Forelimb muscle (tissue), 1 donor: ENCODE measurements at regions not wholly inside any gene's neighbourhood (a gene's known extent, or its start where the extent isn't known, plus 50 kb on each side); places are given as distances from the start of the nearest gene placed in this dataset.
A peak's percentile ranks its signal among the peaks of the same experiment; 100 is the strongest.

ENCODE experiments used
- DNase-seq: peaks from one replicate; pipeline ENCODE4 v3.0.0-alpha.2; 2013; ENCODE audit warnings: low read depth

DNA sequence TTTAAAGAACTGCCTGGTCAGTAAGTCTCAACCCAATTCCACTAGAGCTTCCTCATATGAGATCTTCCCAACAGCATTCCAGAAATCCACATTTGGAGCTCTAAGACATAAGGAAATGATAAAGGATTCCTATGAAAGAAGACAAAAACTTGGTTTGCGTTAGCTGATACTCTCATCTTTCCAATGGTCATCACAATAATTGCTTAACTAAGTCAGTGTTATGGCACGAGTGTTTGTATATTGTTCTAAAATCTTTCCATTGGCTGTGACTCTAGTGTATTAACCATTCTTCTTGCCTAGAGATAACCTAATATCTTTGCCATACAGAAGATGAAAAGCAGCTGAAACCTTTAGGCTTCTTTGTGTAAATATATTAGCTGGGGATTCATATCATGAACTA is 289.0 kb downstream of the SNX13 start:
- no peak for DNase-seq

DNA sequence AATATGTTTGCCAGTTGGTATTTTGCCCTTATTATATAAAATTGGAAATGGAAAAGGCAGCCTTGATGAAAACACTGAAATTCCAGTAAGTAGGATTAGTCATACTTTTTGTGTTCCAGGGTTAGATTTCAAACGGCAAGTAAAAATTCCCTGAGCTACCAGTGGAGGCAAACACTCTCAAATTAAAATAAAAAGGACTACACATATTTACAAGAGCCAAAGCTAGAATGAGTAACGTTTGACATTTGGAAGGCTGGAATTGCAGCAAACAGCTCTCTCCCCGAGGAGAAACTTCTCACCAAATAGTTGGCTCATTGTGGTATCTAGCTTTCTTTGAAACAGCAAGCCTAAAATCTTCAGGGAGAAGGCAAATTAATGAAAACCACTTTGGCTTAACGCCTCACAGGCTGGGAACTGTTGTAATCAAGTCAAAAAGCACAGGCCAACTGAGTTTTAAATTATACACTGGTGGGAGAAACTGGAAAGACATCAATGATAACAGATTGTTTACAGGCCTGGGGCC is 288.4 kb downstream of the SNX13 start:
- peak; percentile 95 for DNase-seq

DNA sequence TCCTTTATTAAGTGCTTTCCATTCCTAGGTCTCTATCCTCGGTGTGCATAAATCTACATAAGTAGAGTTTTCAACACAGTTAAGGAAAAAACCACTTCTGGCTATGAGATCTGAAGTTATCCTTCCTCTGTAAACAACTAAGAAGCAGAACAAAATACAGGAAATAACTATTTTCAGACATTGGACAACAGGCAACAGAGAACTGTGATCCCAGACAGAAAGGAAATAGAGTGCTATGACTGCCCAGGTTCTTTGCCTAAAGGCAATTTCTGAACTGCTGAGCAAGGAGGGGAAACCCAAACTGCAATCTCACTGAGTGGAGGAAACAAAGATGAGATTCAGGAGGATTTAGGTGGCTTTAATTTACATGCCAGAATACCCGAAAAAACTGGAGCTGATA is 285.4 kb downstream of the SNX13 start:
- no peak for DNase-seq

DNA sequence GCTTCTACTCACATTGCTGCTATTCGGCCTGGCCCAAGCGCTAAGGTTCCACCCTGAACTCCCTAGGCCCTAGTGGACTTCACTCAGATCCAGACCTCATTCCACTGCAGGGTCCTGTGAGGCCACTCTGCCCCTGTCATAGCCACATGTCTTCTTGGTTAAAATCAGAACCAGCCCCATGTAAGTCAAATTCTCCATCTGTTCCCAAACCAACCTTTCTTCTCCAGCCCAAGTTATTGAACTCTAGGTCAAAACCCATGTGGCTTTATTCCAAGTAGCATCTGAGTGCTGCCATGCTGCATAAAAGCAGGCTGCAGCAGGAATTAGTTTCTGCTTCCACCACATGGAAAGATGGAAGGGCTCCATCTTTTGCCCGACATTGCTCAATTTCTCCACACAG is 281.2 kb downstream of the SNX13 start:
- DNase-seq = no peak

DNA sequence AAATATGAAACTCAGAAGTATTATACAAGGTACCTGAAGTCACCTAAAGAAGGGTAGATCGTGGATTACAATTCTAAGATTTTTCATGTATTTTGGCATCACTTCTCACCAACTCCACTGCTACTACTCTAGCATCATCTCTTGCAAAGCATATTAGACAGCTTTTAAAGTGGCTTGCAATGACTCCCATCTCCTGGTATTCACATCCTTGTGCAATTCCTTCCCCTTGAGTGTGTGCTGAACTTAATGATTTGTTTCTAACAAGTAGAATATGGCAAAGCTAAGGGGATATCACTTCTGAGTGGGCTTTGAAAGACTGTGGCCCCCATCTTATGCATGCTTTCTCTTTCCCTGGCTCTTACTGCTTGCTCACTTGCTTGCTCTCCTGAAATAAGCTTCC is 280.2 kb downstream of the SNX13 start:
- DNase-seq = no peak

DNA sequence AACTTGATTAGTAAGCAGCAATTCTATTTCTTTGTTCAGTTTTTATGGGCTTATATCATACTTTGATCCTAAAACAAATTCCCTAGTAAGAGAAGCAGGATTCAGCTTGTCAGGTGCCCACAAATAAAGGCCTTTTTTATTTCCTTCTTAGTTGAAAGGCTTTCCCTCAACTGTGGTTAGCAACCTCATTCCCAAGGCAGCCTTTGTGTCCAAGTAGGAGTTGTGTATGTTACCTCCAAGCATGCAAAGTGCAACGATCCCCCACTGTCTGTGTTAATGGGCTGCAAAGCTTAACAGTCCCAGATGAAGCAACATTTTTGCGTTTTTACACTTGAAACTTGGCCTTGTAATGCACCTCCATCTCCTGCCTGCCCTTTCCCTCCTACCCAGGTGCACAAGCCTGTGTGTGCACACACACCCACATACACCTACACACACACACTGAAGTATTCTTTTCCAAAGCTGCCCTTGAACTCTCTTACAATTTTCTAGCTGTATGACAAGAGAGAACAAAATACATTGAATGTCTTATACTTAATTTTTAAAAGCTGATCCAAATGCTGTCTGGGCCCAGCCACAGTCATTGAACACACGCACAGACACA is 278.2 kb downstream of the SNX13 start:
- DNase-seq = no peak

DNA sequence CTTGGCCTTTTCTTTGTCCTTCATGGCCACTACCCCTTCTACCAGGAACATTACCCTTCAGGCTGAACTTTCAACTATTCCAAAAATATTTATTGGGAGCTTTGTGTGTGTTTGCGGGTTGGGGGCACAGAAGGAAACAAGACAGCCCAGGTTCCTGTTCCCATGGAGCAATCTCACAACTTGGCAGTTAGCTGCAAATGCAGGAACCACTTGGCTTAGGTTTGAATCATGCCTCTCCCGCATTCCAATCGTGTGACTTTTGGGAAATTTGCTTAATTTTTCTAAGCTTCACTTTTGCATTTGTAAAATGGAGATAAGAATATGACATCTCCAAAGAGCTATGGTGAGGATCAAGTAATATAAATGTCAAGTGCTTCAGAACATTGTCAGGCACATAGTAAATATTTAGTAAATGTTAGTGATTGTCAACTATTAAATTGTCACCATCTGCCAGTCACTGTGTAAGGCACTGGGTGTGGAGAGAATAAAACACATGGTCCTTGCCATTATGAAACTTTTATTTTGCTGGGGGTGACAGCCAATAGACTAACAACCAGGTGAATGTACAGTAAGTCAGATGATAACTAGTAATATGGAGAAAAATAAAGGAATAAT is 277.1 kb downstream of the SNX13 start:
- DNase-seq = no peak

DNA sequence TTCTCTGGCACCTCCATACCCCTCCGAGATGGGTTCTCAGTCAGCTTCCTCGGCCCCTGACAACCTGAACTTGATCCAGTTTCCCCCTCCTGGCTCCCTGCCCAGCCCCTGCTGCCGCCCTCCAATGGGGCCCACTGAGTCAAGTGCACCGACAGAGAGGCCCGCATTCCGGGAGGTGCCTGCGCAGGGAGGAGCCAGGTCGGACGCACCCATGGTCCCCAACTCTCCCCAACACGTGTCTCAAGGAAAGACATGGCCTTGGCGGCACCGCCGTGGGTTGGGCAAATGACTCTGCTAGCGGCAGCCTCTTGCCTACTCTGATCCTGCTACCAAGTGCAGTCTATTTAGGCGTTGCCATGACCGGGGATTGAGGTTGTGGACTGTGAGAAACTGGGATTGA is 275.3 kb downstream of the SNX13 start:
- no peak for DNase-seq

DNA sequence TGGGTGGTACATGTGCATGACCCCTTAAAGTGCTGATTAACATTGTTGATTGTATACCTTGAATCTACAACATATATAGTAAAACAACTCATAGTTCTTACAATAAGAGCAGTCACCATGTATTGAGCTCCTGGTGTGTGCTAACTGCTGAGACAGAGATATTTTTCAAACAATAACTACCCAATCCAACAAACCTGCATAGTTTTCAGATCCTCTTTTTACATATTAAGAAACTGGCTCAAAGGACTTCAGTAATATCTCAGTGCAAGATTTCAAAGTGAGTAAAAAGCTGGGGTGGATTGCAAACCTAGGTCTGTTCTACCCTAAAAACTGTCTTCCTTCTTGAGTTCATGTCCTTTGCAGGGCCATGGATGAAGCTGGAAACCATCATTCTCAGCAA is 272.2 kb downstream of the SNX13 start:
- DNase-seq = no peak

DNA sequence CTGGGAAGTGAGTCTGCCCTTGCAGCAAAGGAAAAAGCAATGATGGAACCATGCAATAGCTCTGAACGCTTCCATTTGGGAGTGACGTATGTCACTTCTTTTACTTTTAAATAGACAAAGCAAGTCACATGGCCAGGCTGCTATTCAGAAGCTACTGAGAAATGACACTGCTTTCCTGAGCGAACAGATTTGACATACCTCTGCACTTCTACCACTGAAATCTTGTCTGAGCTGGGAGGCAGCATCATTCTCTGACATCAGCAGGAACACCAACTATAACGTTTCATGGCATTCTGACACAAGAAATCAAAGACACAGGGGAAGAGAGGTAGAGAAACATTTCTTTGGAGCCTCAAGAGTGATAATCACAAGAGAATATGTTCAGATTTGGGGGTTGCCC is 271.1 kb downstream of the SNX13 start:
- no peak for DNase-seq

DNA sequence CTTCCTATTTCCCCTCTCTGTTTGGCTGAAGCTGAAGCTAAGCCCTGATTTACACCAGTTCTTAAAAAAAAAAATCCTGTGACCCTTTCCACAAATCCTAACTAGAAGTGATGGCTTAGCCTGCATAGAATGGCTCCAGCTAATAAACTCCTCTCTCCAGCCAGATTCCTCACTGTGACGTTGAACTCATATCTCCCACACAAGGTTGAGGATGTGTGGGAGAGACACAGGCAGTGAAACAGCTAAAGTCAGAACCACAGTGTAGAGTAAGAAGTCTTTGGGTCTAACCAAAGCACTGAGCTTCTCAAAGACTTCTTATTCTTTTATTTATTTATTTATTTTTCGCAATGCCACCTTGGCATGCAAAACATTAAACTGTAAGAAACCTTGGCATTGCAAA is 268.3 kb downstream of the SNX13 start:
- no peak for DNase-seq

DNA sequence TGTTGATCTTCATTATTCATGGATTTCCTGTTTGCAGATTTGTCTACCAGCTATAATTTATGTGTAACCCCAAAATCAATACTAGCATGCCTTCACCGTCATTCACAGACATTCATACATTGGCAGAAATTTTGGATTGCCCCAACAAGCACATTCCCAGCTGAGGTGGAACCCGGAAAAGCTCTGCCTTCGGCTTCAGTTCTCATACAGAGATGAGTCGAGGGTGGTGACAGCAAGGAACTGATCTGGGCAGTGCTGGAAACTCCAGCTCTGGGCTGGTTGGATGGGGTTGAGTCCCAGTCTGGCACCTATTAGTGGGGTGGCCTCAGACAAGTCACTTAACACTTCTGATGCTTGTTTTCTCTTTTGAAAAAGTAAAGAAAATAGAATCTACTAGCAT is 267.5 kb downstream of the SNX13 start:
- no peak for DNase-seq

DNA sequence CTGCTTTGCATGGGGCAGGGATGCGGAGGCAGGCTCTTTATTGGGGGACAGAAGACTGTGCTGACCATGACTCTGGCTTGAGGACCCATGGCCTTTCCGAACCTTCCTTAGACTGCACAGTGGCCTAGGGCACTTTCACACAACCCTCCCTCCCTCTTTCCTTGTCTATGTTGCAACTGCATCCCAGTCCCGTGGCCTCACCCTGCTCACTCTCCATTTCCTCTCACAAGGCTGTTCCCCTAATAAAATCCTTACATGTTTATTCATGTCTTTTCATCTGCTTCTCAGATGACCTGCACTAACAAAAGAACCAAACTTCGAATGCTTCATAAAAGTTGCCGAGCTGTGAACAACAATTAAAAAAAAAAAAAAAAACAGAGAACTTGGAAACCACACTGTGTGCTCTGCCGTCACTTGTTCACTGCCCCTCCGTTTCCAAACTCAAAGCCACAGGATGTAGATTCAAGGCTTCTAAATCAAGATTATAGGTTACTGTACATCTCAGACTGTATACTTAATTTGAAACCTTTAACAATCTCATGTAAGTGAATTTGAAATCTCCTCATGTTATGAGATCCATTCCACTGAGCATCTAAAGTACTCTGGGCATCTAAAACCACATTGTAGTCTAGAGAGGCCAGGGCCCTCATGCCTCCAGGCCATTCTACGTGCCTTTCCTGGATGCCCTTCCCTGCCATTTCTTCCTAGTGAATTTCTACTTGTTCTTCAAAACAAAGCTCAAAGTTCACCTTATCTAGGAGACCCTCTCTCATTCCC is 265.9 kb downstream of the SNX13 start:
- DNase-seq = no peak

DNA sequence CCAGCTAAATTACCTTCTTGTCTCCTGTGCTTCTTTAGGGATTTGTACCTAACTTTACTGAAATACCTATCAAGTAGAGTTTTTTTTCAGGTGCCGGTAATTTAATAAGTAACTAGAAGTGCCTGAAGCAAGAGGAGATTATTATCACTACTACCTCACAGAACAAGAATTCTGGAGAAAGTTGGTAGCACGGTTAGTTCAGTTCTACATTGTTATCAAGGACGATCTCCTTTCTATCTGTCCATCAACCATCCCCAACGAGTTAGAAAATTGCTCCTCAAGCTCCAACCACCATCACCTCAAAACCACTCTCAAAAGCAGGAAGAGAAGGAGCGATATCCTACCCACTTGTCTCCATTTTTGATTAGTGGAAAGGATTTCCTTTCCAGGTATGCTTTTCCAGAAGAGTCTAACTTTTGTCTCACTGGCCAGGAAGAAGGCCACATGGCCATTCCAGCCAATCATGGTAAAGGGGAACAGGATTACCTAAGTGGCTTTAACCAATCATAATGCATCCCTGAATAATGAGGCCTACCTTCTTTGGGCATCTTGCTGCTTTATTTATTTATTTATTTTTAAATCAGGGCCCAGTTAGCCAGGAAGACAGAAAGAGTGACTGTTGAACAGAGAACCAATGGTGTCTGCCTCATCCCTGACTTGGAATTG is 265.2 kb downstream of the SNX13 start:
- no peak for DNase-seq

DNA sequence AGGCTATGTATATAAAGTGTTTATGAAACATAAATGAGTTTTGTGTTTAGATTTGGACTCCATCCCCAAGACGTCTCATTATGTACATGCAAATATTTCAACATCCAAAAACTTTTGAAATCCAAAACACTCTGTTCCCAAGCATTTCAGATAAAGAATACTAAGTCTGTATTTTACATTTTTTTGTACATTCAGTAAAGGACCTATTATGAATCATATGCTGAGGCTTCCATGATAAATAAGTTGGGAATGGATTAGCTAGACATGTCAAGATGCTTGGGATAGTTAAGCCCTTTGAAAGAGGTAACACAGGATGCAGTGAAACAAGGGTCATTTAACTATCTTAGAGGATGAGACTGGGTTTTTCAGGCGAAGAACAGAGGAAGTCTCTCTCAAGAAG is 262.9 kb downstream of the SNX13 start:
- no peak for DNase-seq

DNA sequence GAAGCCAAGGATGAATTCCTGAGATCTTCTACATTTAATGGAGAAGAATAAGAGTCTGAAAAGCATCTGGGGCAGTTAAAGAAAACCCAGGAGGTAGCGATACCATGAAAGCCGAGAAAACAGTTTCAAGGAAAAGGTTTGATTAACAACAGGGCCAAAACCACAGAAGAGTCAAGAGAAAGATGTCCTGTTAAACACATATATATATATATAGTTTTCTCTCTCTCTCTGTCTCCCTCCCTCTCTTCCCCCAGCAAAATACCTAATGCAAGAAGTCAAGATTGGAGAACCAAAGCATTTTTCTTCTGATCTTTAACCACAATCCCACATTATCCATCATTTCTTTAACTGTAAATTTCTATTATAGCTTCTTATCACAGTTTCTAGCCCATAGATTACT is 261.4 kb downstream of the SNX13 start:
- no peak for DNase-seq

DNA sequence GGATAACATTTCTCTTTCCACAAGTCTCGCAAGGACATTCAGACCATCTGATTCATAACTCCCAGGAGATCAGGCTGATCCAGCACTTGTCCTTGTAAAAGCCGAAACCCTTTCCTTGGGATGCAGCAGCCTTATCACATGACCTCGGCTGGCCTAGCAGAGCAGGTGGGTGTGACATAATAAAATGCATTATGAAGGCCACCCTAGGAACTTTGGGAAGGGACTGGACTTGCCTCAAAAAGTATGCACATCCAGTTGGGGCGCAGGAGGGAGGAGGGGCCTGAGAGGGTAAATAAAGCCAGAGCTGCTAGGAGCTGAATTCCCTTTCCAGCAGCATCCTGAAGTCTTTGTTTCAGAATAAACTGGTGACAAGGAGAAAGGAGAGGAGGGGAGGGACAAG is 260.8 kb downstream of the SNX13 start:
- no peak for DNase-seq

DNA sequence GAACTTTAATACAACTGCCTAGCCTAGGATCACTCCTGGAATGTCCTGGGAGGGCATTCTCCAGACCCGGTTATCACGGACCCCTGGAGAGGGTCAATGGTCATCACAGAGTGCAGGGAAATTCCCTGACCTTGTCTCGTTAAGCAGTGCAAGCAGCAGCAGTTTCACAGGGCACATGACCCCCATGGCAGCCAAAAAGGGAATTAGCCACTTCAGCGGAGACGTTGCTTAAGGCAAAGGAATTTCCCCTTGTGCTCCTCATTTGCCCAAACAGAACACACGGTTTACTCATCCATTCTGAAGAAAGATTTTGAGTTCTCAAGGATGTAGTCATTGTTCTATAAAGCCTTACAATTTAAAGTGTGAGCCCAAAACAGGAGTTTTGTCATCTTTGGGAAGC is 260.3 kb downstream of the SNX13 start:
- no peak for DNase-seq

DNA sequence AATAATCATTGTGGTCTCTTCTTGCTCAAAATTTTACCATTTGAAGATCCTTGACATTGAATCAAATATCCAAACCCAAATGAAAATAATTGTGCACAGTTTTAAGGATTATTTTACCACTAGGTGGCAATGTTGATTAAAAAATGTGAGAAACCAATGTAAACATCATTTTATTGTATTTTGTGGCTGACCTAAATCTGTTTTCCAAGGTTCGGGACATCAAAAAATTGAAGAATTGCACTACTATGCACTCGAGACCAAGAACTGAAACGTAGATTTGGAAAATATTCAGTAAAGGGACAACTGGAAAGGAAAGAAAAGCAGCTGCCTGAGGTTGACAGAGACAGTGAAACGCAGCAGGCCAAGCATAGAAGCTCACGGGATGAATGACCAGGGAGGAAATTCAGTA is 259.3 kb downstream of the SNX13 start:
- DNase-seq = peak; percentile 26

DNA sequence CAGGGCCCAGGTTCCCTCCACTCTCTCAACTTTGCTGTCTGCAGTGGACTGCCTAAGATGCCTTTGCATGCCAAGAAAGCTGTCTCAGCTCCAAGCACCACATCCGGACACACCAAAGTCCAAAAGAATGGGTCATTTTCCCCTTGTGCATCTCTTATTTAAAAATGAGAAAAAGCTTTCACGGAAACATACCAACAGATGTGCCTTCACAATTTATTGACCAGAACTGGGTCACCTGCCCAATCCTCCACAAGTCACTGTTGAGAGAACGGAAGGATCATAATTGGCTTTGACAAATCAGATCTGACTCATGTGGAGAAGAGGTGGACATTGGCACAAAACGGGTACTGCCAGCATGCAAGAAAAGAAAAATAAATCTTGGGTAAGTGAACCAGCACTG is 258.3 kb downstream of the SNX13 start:
- DNase-seq = no peak

DNA sequence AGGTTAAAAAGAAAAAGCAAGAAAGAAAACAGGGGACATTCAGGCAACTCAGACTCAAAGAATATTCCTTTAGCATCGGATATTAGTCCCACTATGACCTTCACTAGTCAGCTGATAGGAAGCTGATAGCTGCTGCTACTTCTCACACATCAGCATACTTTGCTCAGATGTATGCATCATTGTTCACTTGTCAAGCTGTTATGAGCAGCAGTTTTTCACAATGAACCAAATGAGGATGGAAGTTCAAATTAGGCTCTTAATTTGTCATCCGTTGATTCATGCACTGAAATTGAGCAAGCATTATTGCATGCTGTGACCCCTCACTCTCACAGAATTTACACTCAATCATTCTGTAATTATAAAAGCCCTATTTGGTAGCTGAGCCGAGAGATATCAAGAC is 257.7 kb downstream of the SNX13 start:
- DNase-seq = no peak

DNA sequence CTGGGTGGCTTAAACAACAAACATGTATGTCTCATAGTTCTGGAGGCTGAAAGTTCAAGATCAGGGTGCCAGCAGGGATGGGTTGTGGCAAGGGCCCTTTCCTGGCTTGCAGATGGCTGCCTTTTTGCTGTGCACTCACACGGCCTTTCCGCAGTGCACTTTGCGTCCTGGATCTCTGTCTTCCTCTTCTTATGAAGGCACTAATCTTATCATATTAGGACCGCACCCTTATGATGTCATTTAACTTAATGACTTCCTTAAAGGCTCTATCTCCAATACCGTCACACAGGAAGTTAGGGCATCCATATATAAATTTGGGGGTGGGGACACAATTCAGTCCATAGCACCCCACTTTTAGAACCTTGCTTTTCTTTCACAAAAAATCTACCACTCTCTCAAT is 255.2 kb downstream of the SNX13 start:
- DNase-seq = no peak

DNA sequence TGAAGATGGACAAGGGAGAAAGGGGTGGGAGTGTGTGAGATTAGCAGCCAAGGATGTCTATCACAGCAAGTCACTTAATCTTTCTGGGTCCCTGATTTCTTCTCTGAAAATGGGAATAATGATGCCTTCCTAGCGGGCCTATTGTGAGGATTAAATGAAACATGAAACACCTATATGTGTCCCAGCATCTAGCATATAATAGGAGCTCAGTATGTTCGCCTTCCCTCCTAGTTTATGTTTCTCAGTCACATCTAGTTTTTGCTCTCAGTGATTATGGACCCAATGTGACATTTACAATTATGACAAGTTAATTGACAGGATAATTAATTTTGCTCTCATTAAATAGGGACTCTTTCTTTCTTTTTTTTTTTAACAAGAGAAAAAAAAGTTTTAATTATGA is 252.9 kb downstream of the SNX13 start:
- DNase-seq = no peak
